Activated CD4-positive, alpha-beta T cell treated with anti-CD3 and anti-CD28 coated beads for 4 hours (primary cell): ENCODE measurements at regions not wholly inside any gene's neighbourhood (a gene's known extent, or its start where the extent isn't known, plus 50 kb on each side); places are given as distances from the start of the nearest gene placed in this dataset.

Source experiments
- DNase-seq, 2 donors: peaks; one replicate each; pipeline ENCODE4 v3.0.0-alpha.2; 2020

GRCh38 chr5:107257885-107258520 is 412.7 kb downstream of the EFNA5 start:
- no peak for DNase-seq

DNA sequence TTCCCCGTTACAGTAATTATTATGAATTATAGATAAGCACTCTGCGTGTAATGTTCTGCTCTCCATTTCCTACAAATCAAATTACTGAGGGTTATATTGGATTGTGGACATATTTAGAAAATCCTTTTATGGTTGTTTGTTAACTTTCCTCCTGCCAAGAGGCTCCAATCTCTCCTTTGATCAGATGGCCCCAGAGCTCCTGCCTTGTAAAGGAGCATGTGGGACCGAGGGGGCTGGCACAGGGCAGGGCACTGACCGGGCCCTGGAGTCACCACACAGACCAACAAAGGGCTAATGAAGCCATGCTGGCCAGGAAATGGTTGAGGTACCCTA is 415.9 kb downstream of the EFNA5 start:
- DNase-seq = no peak

GRCh38 chr5:107254214-107254901 is 416.4 kb downstream of the EFNA5 start:
- no peak for DNase-seq

- no peak for DNase-seq
Measured at GRCh38 chr5:107253246-107253645, 417.5 kb downstream of the EFNA5 start.

DNA sequence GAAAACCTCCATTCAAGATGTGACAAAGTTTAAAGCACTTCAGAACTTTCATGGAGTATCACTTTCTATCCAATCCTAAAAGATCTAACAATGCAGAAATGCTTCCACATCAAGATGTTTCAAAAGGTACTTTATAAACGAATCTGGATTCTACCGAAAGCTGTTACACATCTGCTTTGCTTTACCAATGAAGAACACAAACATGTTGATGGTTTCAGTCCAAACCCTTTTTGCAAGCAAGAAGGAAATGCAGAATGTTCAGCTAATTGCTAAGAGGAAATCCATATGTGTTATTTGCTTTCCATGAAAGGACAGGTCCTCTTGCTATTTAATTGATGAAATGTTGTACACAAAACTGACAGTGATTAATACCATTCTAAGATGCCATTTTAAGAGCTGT is 419.6 kb downstream of the EFNA5 start:
- no peak for DNase-seq

DNA sequence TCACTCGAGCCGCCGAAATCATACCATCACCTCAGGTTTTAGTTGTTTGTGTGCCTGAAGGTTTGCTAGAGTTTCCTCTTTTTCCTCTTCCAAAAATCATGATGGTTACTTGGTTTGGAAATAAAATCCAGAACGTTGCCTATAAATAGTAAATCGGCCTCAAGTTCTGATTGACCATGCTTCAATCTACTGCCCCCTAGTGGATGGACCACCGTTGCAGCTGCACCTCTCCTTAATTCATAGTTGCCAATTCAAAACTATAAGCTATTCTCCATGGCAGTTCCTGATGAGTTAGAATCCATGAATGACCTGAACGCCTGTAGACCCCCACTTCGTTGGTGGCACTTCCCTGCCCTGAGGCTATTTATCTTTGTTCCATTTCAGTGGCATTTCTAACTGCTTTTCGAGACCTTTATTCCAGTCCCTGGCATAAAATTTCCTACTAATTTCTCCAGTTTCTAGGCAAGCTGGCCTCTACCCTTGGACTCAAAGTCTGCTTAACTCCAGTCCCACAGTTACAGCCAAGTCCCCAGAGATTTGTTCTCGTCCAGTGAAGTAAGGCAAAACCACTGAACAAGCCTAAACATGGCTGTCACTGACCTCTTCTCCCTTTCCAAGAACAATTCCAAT is 422.6 kb downstream of the EFNA5 start:
- peak in 1 of 2 donors; percentile 2 for DNase-seq

DNA sequence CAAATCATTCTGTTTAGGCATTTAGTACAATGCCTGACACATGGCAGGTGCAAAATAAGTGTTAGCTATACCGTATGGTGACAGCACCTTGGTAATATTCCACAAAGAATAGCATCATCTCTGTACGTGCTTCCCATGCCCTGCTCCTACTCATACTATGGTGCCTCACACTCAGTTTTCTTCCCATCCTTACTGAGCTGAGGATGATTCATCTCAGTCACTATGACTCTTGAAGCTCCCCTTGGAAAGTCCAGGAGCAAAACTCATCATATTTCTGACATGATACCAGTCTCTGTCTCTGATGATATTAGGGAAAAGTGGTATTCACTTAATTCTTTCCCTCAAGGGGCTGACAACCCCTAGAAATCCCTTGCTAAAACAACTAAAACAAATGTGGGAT is 423.3 kb downstream of the EFNA5 start:
- no peak for DNase-seq

DNA sequence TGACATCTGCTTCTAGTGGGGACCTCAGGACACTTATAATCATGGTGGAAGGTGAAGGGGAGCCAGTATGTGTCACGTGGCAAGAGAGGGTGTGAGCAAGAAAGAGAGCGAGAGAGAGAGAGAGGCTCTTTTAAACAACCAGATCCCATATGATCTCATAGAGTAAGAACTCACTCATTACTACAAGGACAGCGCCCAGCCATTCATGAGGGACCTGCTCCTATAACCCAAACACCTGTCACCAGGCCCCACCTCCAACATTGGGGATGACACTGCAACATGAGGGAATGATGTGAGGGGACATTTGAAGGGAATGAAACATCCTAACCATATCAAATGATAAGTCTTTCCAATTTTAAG is 427.5 kb downstream of the EFNA5 start:
- no peak for DNase-seq

DNA sequence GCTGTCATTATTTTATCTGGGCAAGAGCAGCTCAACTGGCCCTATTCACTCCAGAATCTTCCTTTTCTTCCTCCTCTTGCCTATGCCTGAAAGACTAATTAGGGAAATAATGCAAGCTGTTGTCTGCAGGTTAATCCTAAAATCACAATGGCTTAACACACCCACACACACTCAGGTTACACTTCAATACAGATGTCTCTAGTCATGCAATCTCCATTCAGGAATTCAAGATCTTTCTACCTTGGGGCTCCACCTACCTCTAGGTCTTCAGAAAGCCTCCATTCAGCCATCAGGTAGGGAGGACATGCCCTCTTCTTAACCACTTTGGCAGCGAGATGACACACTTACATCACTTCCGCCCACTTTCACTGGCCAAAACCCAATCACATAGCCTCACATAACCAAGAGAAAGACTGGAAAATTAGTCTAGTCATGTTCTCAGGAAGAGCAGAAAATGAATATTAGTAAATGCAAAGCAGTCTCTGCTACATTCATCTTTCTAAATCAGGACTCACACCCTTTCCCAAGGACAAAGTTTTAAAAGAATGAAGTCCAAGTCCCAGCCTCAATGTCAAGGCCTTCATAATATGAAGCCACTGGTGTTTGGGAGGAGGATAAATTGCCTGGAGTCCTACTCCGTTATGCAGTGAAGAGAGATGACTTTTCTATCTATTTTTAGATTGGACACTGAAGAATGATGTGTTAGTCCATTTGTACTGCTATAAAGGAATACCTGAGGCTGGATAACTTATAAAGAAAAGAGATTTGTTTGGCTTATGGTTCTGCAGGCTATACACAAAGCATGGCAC is 428.1 kb downstream of the EFNA5 start:
- no peak for DNase-seq

DNA sequence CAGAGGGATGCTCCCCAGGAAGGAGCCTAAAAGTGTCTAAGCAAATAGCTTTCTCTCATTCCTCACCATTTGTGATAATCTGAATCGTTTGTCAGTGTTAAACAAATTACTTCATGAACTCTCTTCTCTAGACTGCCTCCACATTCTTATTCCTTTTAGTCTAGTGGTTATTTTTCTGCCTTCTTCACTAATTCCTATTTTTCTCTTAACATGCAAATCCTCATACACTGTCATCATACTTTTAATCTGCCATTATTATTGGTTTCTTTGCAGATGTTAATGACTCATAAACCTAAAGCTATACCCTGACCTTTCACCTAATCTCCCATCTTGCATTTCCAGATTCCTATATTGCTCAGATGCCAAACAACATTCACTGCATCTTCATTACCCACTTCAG is 428.9 kb downstream of the EFNA5 start:
- no peak for DNase-seq

DNA sequence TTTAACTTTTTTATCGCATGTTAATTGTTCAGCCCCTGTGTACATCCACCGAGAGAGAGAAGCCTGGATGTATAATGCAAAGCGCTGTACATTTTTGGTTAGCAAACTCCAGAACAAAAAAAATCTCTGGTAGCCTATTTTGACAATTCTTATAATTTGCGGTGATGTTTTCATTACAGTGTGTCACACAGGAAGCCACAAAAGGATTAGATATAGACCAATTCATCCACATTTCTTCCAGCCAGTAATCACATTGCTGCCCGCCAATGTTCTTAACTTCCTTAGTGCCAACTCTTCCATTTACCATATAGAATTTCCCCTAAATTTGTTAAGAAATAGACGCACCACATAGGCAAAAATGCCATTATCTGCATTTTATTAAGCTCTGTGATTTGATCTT is 435.6 kb downstream of the EFNA5 start:
- no peak for DNase-seq

GRCh38 chr5:107232788-107233187 is 437.9 kb downstream of the EFNA5 start:
- no peak for DNase-seq

DNA sequence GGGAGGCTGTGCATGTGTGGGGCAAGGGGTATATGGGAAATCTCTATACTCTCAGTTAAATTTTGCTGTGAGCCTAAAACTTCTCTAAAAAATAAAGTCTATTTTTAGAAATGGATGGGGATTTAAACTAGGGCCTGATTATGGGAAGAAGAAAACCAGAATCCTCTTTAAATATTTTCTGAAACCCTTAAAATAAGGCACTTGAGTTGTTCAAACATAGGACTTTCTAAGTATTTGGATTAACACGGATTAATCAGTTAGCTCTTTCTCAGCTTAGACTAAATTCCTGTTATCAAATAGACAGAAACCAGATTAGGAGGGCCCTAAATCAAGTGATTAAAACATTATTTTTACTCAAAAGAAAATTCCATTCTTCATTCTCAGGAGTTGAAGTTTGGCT is 438.4 kb downstream of the EFNA5 start:
- no peak for DNase-seq

- DNase-seq = no peak
Measured at GRCh38 chr5:107231191-107231590, 439.5 kb downstream of the EFNA5 start.

- DNase-seq = no peak
Measured at GRCh38 chr5:107230367-107230766, 440.4 kb downstream of the EFNA5 start.

GRCh38 chr5:107228226-107228625 is 442.5 kb downstream of the EFNA5 start:
- DNase-seq = no peak

DNA sequence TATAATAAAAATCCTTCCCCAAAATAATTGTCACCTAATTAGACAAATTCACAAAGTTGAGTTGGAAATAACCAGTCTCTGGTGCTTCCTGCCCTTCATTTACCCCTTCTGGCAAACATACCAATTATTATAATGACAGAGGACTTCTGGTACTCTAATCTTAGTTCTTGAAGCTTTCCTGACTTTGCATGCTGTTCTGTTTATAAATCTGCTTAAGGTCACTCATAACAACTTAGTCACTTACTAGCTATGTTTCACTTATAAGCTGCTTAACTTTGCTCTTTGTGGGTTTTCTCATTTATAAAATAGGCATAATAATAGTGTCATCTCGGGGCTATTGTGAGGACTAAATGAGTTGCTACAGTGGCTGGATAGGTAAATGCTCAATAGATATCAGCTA is 446.5 kb downstream of the EFNA5 start:
- no peak for DNase-seq

DNA sequence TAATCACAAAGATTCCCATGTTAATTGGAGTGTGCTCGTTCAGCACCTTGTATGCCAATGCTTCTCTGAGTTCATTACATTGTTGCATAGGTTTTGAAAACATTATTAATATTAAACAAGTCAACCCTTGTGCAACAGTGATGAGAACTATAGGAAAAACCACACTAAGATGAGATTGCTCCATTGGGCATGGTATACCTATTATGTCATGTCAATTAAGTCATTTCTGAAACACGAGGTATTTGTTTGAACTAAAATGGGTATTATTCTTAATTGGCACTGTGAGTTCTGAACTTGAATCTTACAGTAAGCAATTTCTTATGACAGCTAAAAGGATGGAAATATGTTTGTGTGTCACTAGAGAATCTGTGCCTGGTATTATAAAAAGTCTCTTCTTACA is 447.7 kb downstream of the EFNA5 start:
- DNase-seq = no peak

DNA sequence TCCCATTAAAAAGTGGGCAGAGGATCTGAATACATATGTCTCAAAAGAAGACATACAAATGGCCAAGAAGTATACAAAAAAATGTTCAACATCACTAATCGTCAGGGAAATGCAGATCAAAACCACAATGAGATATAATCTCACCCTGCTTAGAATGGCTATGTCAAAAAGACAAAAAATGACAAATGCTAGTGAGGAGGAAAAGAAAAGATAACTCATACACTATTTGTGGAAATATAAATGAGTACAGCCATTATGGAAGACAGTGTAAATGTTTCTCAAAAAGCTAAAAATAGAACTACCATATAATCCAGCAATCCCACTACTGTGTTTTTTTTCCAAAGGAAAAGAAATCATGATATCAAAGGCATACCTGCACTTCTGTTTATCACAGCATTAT is 450.7 kb downstream of the EFNA5 start:
- no peak for DNase-seq

GRCh38 chr5:107218457-107219193 is 452.1 kb downstream of the EFNA5 start:
- DNase-seq = no peak

GRCh38 chr5:107217721-107218130 is 453.0 kb downstream of the EFNA5 start:
- no peak for DNase-seq

DNA sequence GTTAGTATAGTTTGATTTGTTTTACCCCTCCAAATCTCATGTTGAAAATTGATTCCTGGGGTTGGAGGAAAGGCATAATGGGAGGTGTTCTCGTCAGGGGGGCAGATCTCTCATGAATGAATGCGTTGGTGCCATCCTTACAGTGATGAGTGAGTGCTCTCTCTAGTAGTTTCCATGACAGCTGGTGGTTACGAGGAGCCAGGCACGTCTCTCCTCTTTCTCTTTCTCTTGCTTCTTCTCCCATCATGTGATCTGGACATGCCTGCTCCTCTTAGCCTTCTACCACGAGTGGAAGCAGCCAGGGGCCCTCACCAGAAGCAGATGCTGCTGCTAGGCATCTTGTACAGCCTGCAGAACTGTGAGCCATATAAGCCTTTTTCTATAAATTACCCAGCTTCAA is 454.1 kb downstream of the EFNA5 start:
- DNase-seq = no peak

- DNase-seq = no peak
Measured at GRCh38 chr5:107215611-107216010, 455.1 kb downstream of the EFNA5 start.
